Thymus (tissue), 11 donors: ENCODE measurements at regions not wholly inside any gene's neighbourhood (a gene's known extent, or its start where the extent isn't known, plus 50 kb on each side); places are given as distances from the start of the nearest gene placed in this dataset.
A peak's percentile ranks its signal among the peaks of the same experiment; 100 is the strongest.

Source experiments
- DNase-seq, 9 donors: peaks; one replicate each; pipeline ENCODE4 v3.0.0-alpha.2; 2013; ENCODE audit warnings: low spot score in 9 of 9, low read depth in 6 of 9, missing footprints in 1 of 9
- H3K27ac ChIP-seq, 2 donors: one replicate each; pipeline ENCODE4 v1.5.1; 2013; ENCODE audit warnings: control low read depth in 1 of 2, low read depth in 1 of 2, low read length in 1 of 2, mild to moderate bottlenecking in 1 of 2, moderate library complexity in 1 of 2
- H3K27me3 ChIP-seq, 2 donors: one replicate each; pipeline ENCODE4 v1.5.1; 2013; ENCODE audit warnings: low read length in 1 of 2; ENCODE audit not compliant: control insufficient read depth in 2 of 2, insufficient read depth in 1 of 2
- H3K36me3 ChIP-seq, 2 donors: one replicate each; pipeline ENCODE4 v1.5.1; 2013; ENCODE audit warnings: low read length in 1 of 2, mild to moderate bottlenecking in 1 of 2, moderate library complexity in 1 of 2; ENCODE audit not compliant: control insufficient read depth in 2 of 2, insufficient read depth in 2 of 2
- H3K4me1 ChIP-seq, 2 donors: one replicate each; pipeline ENCODE4 v1.5.1; 2013; ENCODE audit warnings: low read length in 2 of 2; ENCODE audit not compliant: control insufficient read depth in 2 of 2, insufficient read depth in 2 of 2
- H3K4me3 ChIP-seq, 2 donors: one replicate each; pipeline ENCODE4 v1.5.1; 2013; ENCODE audit warnings: low read length in 2 of 2, control low read depth in 1 of 2, mild to moderate bottlenecking in 1 of 2
- H3K9me3 ChIP-seq, 2 donors: one replicate each; pipeline ENCODE4 v1.5.1; 2013; ENCODE audit warnings: low read length in 1 of 2, mild to moderate bottlenecking in 1 of 2; ENCODE audit not compliant: control insufficient read depth in 2 of 2, insufficient read depth in 1 of 2
- WGBS: extraction: QIAGEN DNeasy Blood & Tissue Kit; methylation state at CpG from one replicate; pipeline ENCODE4 v1.1.7; 2013; 5-methylcytosine and 5-hydroxymethylcytosine counted together
- donor health status: healthy.

GRCh38 chr6:16961577-16961976 is 140.3 kb upstream of the STMND1 start:
- Histone ChIP-seq H3K4me1 (peaks cover 0 to 3% of the 10 kb centered on the region in 2 donors), H3K36me3 (no peaks in the 10 kb centered on the region), H3K9me3 (no peaks in the 10 kb centered on the region), H3K27ac (no peak overlapping the region), H3K4me3 (no peak overlapping the region), H3K27me3 (no peaks in the 10 kb centered on the region)
- no peak for DNase-seq
- WGBS = 96% methylated on average over 1 of the region's 1 CpG

GRCh38 chr6:16959789-16960188 is 142.1 kb upstream of the STMND1 start:
- Histone ChIP-seq H3K9me3 (no peaks in the 10 kb centered on the region), H3K4me1 (peaks cover 0 to 3% of the 10 kb centered on the region in 2 donors), H3K27ac (no peak overlapping the region), H3K4me3 (no peak overlapping the region), H3K27me3 (no peaks in the 10 kb centered on the region), H3K36me3 (no peaks in the 10 kb centered on the region)
- 74% methylated on average over 1 of the region's 1 CpG for WGBS
- no peak for DNase-seq

GRCh38 chr6:16956361-16956760 is 145.5 kb upstream of the STMND1 start:
- Histone ChIP-seq H3K27ac (no peak overlapping the region), H3K4me1 (no peaks in the 10 kb centered on the region), H3K9me3 (no peaks in the 10 kb centered on the region), H3K36me3 (no peaks in the 10 kb centered on the region), H3K27me3 (no peaks in the 10 kb centered on the region), H3K4me3 (no peak overlapping the region)
- 73% methylated on average over 2 of the region's 2 CpGs for WGBS
- peak in 3 of 9 donors; percentile 18 to 56 (median 27) for DNase-seq

- Histone ChIP-seq H3K4me3 (no peak overlapping the region), H3K36me3 (no peaks in the 10 kb centered on the region), H3K4me1 (no peaks in the 10 kb centered on the region), H3K27me3 (no peaks in the 10 kb centered on the region), H3K9me3 (no peaks in the 10 kb centered on the region), H3K27ac (no peak overlapping the region)
- WGBS = 88% methylated on average over 5 of the region's 5 CpGs
- DNase-seq = no peak
These were observed 146.0 kb upstream of the STMND1 start for GRCh38 chr6:16955899-16956298.

GRCh38 chr6:16953905-16954304 is 147.9 kb upstream of the STMND1 start:
- no peak for DNase-seq
- Histone ChIP-seq H3K9me3 (no peaks in the 10 kb centered on the region), H3K36me3 (no peaks in the 10 kb centered on the region), H3K27me3 (no peaks in the 10 kb centered on the region), H3K27ac (no peak overlapping the region), H3K4me3 (no peak overlapping the region), H3K4me1 (no peaks in the 10 kb centered on the region)
- WGBS = 96% methylated on average over 2 of the region's 2 CpGs

- no peaks in the 10 kb centered on the region for H3K4me1 ChIP-seq
- no peak overlapping the region for H3K27ac ChIP-seq
- no peaks in the 10 kb centered on the region for H3K27me3 ChIP-seq
- H3K4me3 ChIP-seq = no peak overlapping the region
- WGBS = 100% methylated on average over 1 of the region's 1 CpG
- no peaks in the 10 kb centered on the region for H3K36me3 ChIP-seq
- no peaks in the 10 kb centered on the region for H3K9me3 ChIP-seq
- DNase-seq = no peak
These were observed 148.4 kb upstream of the STMND1 start for GRCh38 chr6:16953446-16953845.

GRCh38 chr6:16950825-16951495 is 150.9 kb upstream of the STMND1 start:
- Histone ChIP-seq H3K27me3 (no peaks in the 10 kb centered on the region), H3K4me1 (no peaks in the 10 kb centered on the region), H3K36me3 (no peaks in the 10 kb centered on the region), H3K4me3 (no peak overlapping the region), H3K9me3 (no peaks in the 10 kb centered on the region), H3K27ac (no peak overlapping the region)
- WGBS = 90% methylated on average over 1 of the region's 1 CpG
- peak in 1 of 9 donors; percentile 16 for DNase-seq

GRCh38 chr6:16950302-16950701 is 151.5 kb upstream of the STMND1 start:
- no peak for DNase-seq
- no peaks in the 10 kb centered on the region for H3K27me3 ChIP-seq
- no peak overlapping the region for H3K27ac ChIP-seq
- no peaks in the 10 kb centered on the region for H3K9me3 ChIP-seq
- H3K4me1 ChIP-seq = no peaks in the 10 kb centered on the region
- no peaks in the 10 kb centered on the region for H3K36me3 ChIP-seq
- no peak overlapping the region for H3K4me3 ChIP-seq
- WGBS = 96% methylated on average over 2 of the region's 2 CpGs

GRCh38 chr6:16949716-16950115 is 152.1 kb upstream of the STMND1 start:
- H3K4me1 ChIP-seq = no peaks in the 10 kb centered on the region
- H3K9me3 ChIP-seq = no peaks in the 10 kb centered on the region
- 93% methylated on average over 1 of the region's 1 CpG for WGBS
- no peaks in the 10 kb centered on the region for H3K36me3 ChIP-seq
- no peak overlapping the region for H3K27ac ChIP-seq
- DNase-seq = no peak
- no peaks in the 10 kb centered on the region for H3K27me3 ChIP-seq
- no peak overlapping the region for H3K4me3 ChIP-seq
